ENCODE measurements at regions not wholly inside any gene's neighbourhood (a gene's known extent, or its start where the extent isn't known, plus 50 kb on each side); places are given as distances from the start of the nearest gene placed in this dataset.

DNA sequence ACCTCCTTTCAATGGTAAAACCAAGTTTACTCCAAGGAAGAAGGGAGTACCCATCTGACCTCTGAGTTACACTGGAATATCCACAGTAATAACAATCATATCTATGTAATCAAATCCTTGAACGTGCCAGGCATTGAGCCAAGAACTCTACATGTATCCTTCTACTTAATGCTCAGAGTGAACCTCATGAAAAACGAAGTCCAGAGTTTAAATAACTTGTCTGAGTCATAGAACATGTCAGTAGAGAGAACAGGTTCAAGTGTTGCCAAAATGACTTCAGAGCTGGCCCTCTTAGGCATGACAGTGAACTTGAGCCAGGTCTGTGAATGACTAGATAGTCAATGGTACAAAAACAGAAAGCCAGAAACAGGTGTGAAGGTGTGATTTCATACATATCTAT is 164.1 kb upstream of the ZNF618 start:
- no peaks in the 10 kb centered on the region for H3K36me3 ChIP-seq
- intact Hi-C loops (cut with DNase I) = no loop called here
- DNase-seq (no peak), ATAC-seq (peak in 1 of 2 donors; percentile 44)
- H3K4me3 ChIP-seq = no peak overlapping the region
- no peaks in the 10 kb centered on the region for H3K4me1 ChIP-seq
- H3K9me3 ChIP-seq = no peaks in the 10 kb centered on the region
- H3K27ac ChIP-seq = no peak overlapping the region
- H3K27me3 ChIP-seq (ENCODE audit: low read depth) = no peaks in the 10 kb centered on the region
- TF ChIP-seq, protein P1, sequence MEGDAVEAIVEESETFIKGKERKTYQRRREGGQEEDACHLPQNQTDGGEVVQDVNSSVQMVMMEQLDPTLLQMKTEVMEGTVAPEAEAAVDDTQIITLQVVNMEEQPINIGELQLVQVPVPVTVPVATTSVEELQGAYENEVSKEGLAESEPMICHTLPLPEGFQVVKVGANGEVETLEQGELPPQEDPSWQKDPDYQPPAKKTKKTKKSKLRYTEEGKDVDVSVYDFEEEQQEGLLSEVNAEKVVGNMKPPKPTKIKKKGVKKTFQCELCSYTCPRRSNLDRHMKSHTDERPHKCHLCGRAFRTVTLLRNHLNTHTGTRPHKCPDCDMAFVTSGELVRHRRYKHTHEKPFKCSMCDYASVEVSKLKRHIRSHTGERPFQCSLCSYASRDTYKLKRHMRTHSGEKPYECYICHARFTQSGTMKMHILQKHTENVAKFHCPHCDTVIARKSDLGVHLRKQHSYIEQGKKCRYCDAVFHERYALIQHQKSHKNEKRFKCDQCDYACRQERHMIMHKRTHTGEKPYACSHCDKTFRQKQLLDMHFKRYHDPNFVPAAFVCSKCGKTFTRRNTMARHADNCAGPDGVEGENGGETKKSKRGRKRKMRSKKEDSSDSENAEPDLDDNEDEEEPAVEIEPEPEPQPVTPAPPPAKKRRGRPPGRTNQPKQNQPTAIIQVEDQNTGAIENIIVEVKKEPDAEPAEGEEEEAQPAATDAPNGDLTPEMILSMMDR (IDR thresholded peaks at IDR 0.05) = no peak

DNA sequence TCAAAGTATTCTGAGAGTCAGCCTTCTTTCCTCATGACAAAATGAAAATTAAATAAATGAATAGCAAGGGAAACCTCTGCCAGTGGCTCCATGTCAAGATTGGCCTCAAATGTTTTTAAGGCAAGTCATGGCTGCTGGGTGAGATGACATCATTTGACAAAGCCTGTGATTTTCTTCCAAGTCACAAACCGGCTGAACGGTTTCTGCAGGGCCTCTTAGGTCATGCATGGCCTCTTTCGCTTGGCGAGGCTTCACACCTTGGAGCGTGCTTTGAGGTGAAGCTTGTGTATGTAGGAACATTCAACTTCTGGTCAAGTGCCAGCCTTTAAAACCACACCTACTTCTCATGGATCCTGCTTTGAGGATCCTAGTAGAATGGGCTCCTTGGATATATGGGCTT is 161.0 kb upstream of the ZNF618 start:
- DNase-seq = no peak
- TF ChIP-seq, protein P1 (IDR thresholded peaks at IDR 0.05) = no peak
- no peak for ATAC-seq
- H3K27me3 ChIP-seq (ENCODE audit: low read depth) = no peaks in the 10 kb centered on the region
- no peaks in the 10 kb centered on the region for H3K9me3 ChIP-seq
- no peak overlapping the region for H3K4me3 ChIP-seq
- H3K36me3 ChIP-seq = no peaks in the 10 kb centered on the region
- intact Hi-C loops (cut with DNase I) = no loop called here
- H3K27ac ChIP-seq = no peak overlapping the region
- no peaks in the 10 kb centered on the region for H3K4me1 ChIP-seq

DNA sequence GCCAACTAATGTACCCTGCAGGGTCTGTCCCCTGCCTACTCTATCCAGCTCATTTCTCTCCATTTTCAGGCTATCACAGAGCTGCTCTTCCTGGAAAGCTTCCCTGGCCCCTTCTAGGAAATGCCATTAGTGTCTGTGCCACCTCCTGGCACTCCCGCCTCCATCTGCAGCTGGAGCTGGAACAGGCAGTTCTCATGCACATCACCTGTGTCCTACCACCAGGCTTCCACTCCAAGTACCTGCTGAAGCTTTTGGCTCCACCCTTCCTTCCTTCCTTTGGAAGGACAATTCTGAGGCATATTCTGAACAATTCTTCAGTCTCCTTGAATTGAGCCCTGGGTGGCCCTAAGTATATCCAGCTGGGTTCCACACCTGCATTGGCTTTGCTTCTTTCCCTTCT is 156.2 kb upstream of the ZNF618 start:
- Histone ChIP-seq H3K27me3 (ENCODE audit: low read depth) (no peaks in the 10 kb centered on the region), H3K9me3 (peaks cover 4% of the 10 kb centered on the region), H3K4me1 (no peaks in the 10 kb centered on the region), H3K4me3 (no peak overlapping the region), H3K27ac (no peak overlapping the region), H3K36me3 (no peaks in the 10 kb centered on the region)
- TF ChIP-seq, protein P1 (IDR thresholded peaks at IDR 0.05) = no peak
- no peak for DNase-seq
- ATAC-seq = no peak
- intact Hi-C loops (cut with DNase I) = no loop called here

DNA sequence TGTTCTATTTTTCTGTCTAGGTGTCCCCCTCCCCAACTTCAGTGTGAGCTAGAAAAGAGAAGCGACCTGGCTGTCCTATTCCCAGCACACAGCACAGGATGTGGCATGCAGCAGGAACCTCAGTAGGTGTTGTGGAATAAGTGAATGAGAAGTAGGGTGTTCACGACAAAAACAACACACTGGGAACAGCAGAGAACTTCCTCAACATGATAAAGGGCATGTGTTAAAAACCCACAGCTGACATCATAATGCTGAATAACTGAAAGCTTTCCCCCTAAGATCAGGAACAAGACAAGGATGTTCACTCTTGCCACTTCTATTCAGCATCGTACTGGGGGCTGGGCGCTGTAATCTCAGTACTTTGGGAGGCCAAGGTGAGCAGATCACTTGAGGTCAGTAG is 155.6 kb upstream of the ZNF618 start:
- TF ChIP-seq, protein P1 (IDR thresholded peaks at IDR 0.05) = no peak
- DNase-seq (no peak), ATAC-seq (no peak)
- intact Hi-C loops (cut with DNase I) = no loop called here
- Histone ChIP-seq H3K4me1 (no peaks in the 10 kb centered on the region), H3K36me3 (no peaks in the 10 kb centered on the region), H3K4me3 (no peak overlapping the region), H3K27ac (no peak overlapping the region), H3K9me3 (peaks cover 4% of the 10 kb centered on the region), H3K27me3 (ENCODE audit: low read depth) (no peaks in the 10 kb centered on the region)

DNA sequence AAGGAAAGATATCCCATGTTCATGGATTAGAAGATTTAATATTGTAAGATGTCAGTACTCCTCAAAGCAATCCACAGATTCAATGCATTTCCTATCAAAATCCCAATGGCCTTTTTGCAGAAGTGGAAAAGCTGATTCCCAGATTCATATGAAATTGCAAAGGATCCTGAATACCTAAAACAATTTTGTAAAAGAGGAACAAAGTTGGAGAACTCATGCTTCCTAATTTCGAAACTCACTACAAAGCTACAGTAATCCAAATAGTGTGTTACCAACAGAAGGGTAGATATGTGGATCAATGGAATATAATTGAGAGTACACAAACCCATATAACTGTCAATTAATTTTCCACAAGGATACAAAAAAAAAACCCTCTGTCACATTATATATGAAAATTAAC is 154.3 kb upstream of the ZNF618 start:
- no peak overlapping the region for H3K4me3 ChIP-seq
- intact Hi-C loops (cut with DNase I) = no loop called here
- no peaks in the 10 kb centered on the region for H3K27me3 ChIP-seq (ENCODE audit: low read depth)
- H3K9me3 ChIP-seq = peaks cover 4% of the 10 kb centered on the region
- ATAC-seq (no peak), DNase-seq (no peak)
- H3K36me3 ChIP-seq = no peaks in the 10 kb centered on the region
- TF ChIP-seq, protein P1 (IDR thresholded peaks at IDR 0.05) = no peak
- H3K27ac ChIP-seq = no peak overlapping the region
- H3K4me1 ChIP-seq = no peaks in the 10 kb centered on the region

DNA sequence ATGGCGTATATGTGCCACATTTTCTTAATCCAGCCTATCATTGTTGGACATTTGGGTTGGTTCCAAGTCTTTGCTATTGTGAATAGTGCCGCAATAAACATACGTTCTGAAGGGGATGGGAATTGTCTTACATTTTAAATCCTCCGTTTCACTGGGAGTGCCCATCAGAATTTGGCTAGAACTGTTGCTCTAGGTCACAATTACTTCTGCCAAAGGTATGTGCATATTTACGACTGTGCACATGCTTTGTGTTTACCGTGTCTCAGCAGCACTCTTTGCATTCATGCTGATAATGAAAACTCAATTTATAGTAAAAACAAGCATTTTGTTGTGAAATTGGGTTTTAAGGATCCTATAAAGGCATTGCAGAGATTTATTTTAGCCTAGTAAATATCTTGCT is 151.9 kb upstream of the ZNF618 start:
- Histone ChIP-seq H3K9me3 (peaks cover 8% of the 10 kb centered on the region), H3K4me3 (no peak overlapping the region), H3K4me1 (no peaks in the 10 kb centered on the region), H3K36me3 (no peaks in the 10 kb centered on the region), H3K27me3 (ENCODE audit: low read depth) (no peaks in the 10 kb centered on the region), H3K27ac (no peak overlapping the region)
- intact Hi-C loops (cut with DNase I) = no loop called here
- TF ChIP-seq, protein P1 (IDR thresholded peaks at IDR 0.05) = no peak
- ATAC-seq (no peak), DNase-seq (no peak)

Measured in lower lobe of right lung (tissue), 2 donors.